Stomach smooth muscle (tissue), 2 donors: ENCODE measurements at regions not wholly inside any gene's neighbourhood (a gene's known extent, or its start where the extent isn't known, plus 50 kb on each side); places are given as distances from the start of the nearest gene placed in this dataset.

ENCODE experiments used
- H3K27ac ChIP-seq: one replicate; pipeline ENCODE4 v1.7.0; 2013; ENCODE audit warnings: mild to moderate bottlenecking, low read length, inconsistent platforms
- H3K27me3 ChIP-seq, 2 donors: one replicate each; pipeline ENCODE4 v1.7.0; 2013; ENCODE audit warnings: low read length in 2 of 2; ENCODE audit not compliant: insufficient read depth in 2 of 2, control insufficient read depth in 1 of 2
- H3K36me3 ChIP-seq, 2 donors: one replicate each; pipeline ENCODE4 v1.7.0; 2013; ENCODE audit warnings: low read length in 2 of 2; ENCODE audit not compliant: control insufficient read depth in 2 of 2, insufficient read depth in 2 of 2
- H3K4me1 ChIP-seq: one replicate; pipeline ENCODE4 v1.7.0; 2013; ENCODE audit warnings: low read length; ENCODE audit not compliant: control insufficient read depth, insufficient read depth
- H3K4me3 ChIP-seq, 2 donors: one replicate each; pipeline ENCODE4 v1.7.0; 2013; ENCODE audit warnings: low read length in 2 of 2
- H3K9ac ChIP-seq, 2 donors: one replicate each; pipeline ENCODE4 v1.7.0; 2013; ENCODE audit warnings: low read length in 2 of 2, mild to moderate bottlenecking in 1 of 2
- H3K9me3 ChIP-seq, 2 donors: one replicate each; pipeline ENCODE4 v1.7.0; 2013; ENCODE audit warnings: low read length in 2 of 2; ENCODE audit not compliant: control insufficient read depth in 2 of 2
- donor health status: healthy.
- donor health status: Pancreatic carcinoma.

GRCh38 chr10:121288864-121289661 is 309.2 kb downstream of the FGFR2 start:
- peaks cover 19% of the 10 kb centered on the region for H3K4me1 ChIP-seq
- H3K36me3 ChIP-seq, result no peaks in the 10 kb centered on the region
- H3K27ac ChIP-seq, result no peak overlapping the region
- no peak overlapping the region for H3K4me3 ChIP-seq
- peaks cover 0 to 3% of the 10 kb centered on the region in 2 donors for H3K27me3 ChIP-seq
- H3K9ac ChIP-seq, result no peak overlapping the region
- H3K9me3 ChIP-seq, result no peaks in the 10 kb centered on the region

GRCh38 chr10:121289800-121290199 is 308.4 kb downstream of the FGFR2 start:
- Histone ChIP-seq H3K4me1 (peaks cover 25% of the 10 kb centered on the region), H3K9ac (no peak overlapping the region)

GRCh38 chr10:121290674-121291073 is 307.6 kb downstream of the FGFR2 start:
- peaks cover 25% of the 10 kb centered on the region for H3K4me1 ChIP-seq
- H3K36me3 ChIP-seq, result no peaks in the 10 kb centered on the region
- no peak overlapping the region for H3K4me3 ChIP-seq
- H3K27ac ChIP-seq, result no peak overlapping the region
- H3K9ac ChIP-seq, result no peak overlapping the region
- H3K27me3 ChIP-seq, result peaks cover 0 to 3% of the 10 kb centered on the region in 2 donors
- no peaks in the 10 kb centered on the region for H3K9me3 ChIP-seq

More at GRCh38 chr10:121289800-121290199, 308.4 kb downstream of the FGFR2 start:
- H3K27ac ChIP-seq, result no peak overlapping the region
- no peaks in the 10 kb centered on the region for H3K36me3 ChIP-seq
- H3K27me3 ChIP-seq, result peaks cover 0 to 3% of the 10 kb centered on the region in 2 donors
- H3K9me3 ChIP-seq, result no peaks in the 10 kb centered on the region
- H3K4me3 ChIP-seq, result no peak overlapping the region

GRCh38 chr10:121291376-121291775 is 306.9 kb downstream of the FGFR2 start:
- H3K9ac ChIP-seq, result no peak overlapping the region
- H3K4me3 ChIP-seq, result no peak overlapping the region
- H3K4me1 ChIP-seq, result peaks cover 25% of the 10 kb centered on the region
- no peaks in the 10 kb centered on the region for H3K9me3 ChIP-seq
- peaks cover 0 to 3% of the 10 kb centered on the region in 2 donors for H3K27me3 ChIP-seq
- H3K27ac ChIP-seq, result no peak overlapping the region
- no peaks in the 10 kb centered on the region for H3K36me3 ChIP-seq

GRCh38 chr10:121291823-121292222 is 306.4 kb downstream of the FGFR2 start:
- Histone ChIP-seq H3K9me3 (no peaks in the 10 kb centered on the region), H3K4me1 (peaks cover 25% of the 10 kb centered on the region), H3K27ac (no peak overlapping the region), H3K27me3 (peaks cover 0 to 3% of the 10 kb centered on the region in 2 donors), H3K9ac (no peak overlapping the region), H3K4me3 (no peak overlapping the region), H3K36me3 (no peaks in the 10 kb centered on the region)

- Histone ChIP-seq H3K27me3 (peaks cover 0 to 3% of the 10 kb centered on the region in 2 donors), H3K36me3 (no peaks in the 10 kb centered on the region), H3K9me3 (no peaks in the 10 kb centered on the region), H3K9ac (no peak overlapping the region), H3K4me3 (no peak overlapping the region), H3K4me1 (peaks cover 25% of the 10 kb centered on the region), H3K27ac (no peak overlapping the region)
Measured at GRCh38 chr10:121292321-121292720, 305.9 kb downstream of the FGFR2 start.

- Histone ChIP-seq H3K4me3 (no peak overlapping the region), H3K9ac (no peak overlapping the region), H3K9me3 (no peaks in the 10 kb centered on the region), H3K4me1 (peaks cover 25% of the 10 kb centered on the region), H3K27ac (no peak overlapping the region), H3K36me3 (no peaks in the 10 kb centered on the region), H3K27me3 (no peaks in the 10 kb centered on the region)
Measured at GRCh38 chr10:121293110-121293509, 305.1 kb downstream of the FGFR2 start.

GRCh38 chr10:121294630-121295029 is 303.6 kb downstream of the FGFR2 start:
- H3K9me3 ChIP-seq, result peaks cover 0 to 3% of the 10 kb centered on the region in 2 donors
- H3K27ac ChIP-seq, result no peak overlapping the region
- H3K36me3 ChIP-seq, result no peaks in the 10 kb centered on the region

GRCh38 chr10:121296378-121296777 is 301.9 kb downstream of the FGFR2 start:
- no peak overlapping the region for H3K4me3 ChIP-seq
- H3K4me1 ChIP-seq, result peaks cover 25% of the 10 kb centered on the region
- H3K36me3 ChIP-seq, result no peaks in the 10 kb centered on the region
- H3K9me3 ChIP-seq, result peaks cover 0 to 3% of the 10 kb centered on the region in 2 donors
- no peak overlapping the region for H3K9ac ChIP-seq
- no peak overlapping the region for H3K27ac ChIP-seq
- H3K27me3 ChIP-seq, result no peaks in the 10 kb centered on the region

More at GRCh38 chr10:121294630-121295029, 303.6 kb downstream of the FGFR2 start:
- no peak overlapping the region for H3K4me3 ChIP-seq
- H3K9ac ChIP-seq, result no peak overlapping the region
- H3K4me1 ChIP-seq, result peaks cover 25% of the 10 kb centered on the region
- no peaks in the 10 kb centered on the region for H3K27me3 ChIP-seq

- Histone ChIP-seq H3K4me1 (peaks cover 22% of the 10 kb centered on the region), H3K27me3 (no peaks in the 10 kb centered on the region), H3K27ac (no peak overlapping the region), H3K9ac (no peak overlapping the region), H3K9me3 (peaks cover 0 to 3% of the 10 kb centered on the region in 2 donors), H3K36me3 (no peaks in the 10 kb centered on the region), H3K4me3 (no peak overlapping the region)
Measured at GRCh38 chr10:121296881-121297585, 301.2 kb downstream of the FGFR2 start.

GRCh38 chr10:121300723-121301122 is 297.5 kb downstream of the FGFR2 start:
- H3K36me3 ChIP-seq, result no peaks in the 10 kb centered on the region
- no peak overlapping the region for H3K27ac ChIP-seq
- H3K4me3 ChIP-seq, result no peak overlapping the region
- no peaks in the 10 kb centered on the region for H3K27me3 ChIP-seq
- no peaks in the 10 kb centered on the region for H3K4me1 ChIP-seq
- no peak overlapping the region for H3K9ac ChIP-seq
- peaks cover 0 to 3% of the 10 kb centered on the region in 2 donors for H3K9me3 ChIP-seq
